ENCODE measurements at regions not wholly inside any gene's neighbourhood (a gene's known extent, or its start where the extent isn't known, plus 50 kb on each side); places are given as distances from the start of the nearest gene placed in this dataset.
"Not testable (repeated sequence)": the region's sequence is repeated elsewhere in the genome, so short reads cannot be mapped to it uniquely, and the experiment has no call there.

GRCh38 chr2:224099861-224100643 lies 61.0 kb upstream of the SERPINE2 start:
- Mint-ChIP-seq H3K4me3 (no peak overlapping the region), H3K36me3 (ENCODE audit: low read depth) (no peaks in the 10 kb centered on the region), H3K27ac (no peak overlapping the region), H3K27me3 (peaks cover 13% of the 10 kb centered on the region), H3K4me1 (peaks cover 4% of the 10 kb centered on the region), H3K9me3 (peaks cover 4% of the 10 kb centered on the region)
- ATAC-seq (replicated peaks): no peak

GRCh38 chr2:224098481-224099230 lies 59.6 kb upstream of the SERPINE2 start:
- H3K27me3 Mint-ChIP-seq: peaks cover 15% of the 10 kb centered on the region
- no peak for ATAC-seq (replicated peaks)
- peaks cover 4% of the 10 kb centered on the region for H3K9me3 Mint-ChIP-seq
- H3K4me3 Mint-ChIP-seq: no peak overlapping the region
- H3K36me3 Mint-ChIP-seq (ENCODE audit: low read depth): no peaks in the 10 kb centered on the region
- no peak overlapping the region for H3K27ac Mint-ChIP-seq
- peaks cover 4% of the 10 kb centered on the region for H3K4me1 Mint-ChIP-seq

GRCh38 chr2:224094413-224094812 lies 55.3 kb upstream of the SERPINE2 start:
- no peak for ATAC-seq (replicated peaks)
- no peak overlapping the region for H3K4me3 Mint-ChIP-seq
- peaks cover 4% of the 10 kb centered on the region for H3K4me1 Mint-ChIP-seq
- peaks cover 11% of the 10 kb centered on the region for H3K27me3 Mint-ChIP-seq
- no peaks in the 10 kb centered on the region for H3K36me3 Mint-ChIP-seq (ENCODE audit: low read depth)
- peaks cover 4% of the 10 kb centered on the region for H3K9me3 Mint-ChIP-seq
- no peak overlapping the region for H3K27ac Mint-ChIP-seq

GRCh38 chr2:224091671-224092070 lies 52.6 kb upstream of the SERPINE2 start:
- peaks cover 11% of the 10 kb centered on the region for H3K27me3 Mint-ChIP-seq
- not testable (repeated sequence) for H3K9me3 Mint-ChIP-seq; H3K4me1 Mint-ChIP-seq; H3K4me3 Mint-ChIP-seq; ATAC-seq (replicated peaks); H3K36me3 Mint-ChIP-seq (ENCODE audit: low read depth); H3K27ac Mint-ChIP-seq

GRCh38 chr2:224089606-224090005 lies 50.5 kb upstream of the SERPINE2 start:
- not testable (repeated sequence) for H3K36me3 Mint-ChIP-seq (ENCODE audit: low read depth); H3K4me1 Mint-ChIP-seq; ATAC-seq (replicated peaks); H3K27ac Mint-ChIP-seq; H3K9me3 Mint-ChIP-seq; H3K4me3 Mint-ChIP-seq; H3K27me3 Mint-ChIP-seq

Measured in activated T-helper 17 cell treated with anti-CD3 and anti-CD28 coated beads, Interleukin-2, amount 50 U/mL, for 72 hours (primary cell).